ENCODE measurements at regions not wholly inside any gene's neighbourhood (a gene's known extent, or its start where the extent isn't known, plus 50 kb on each side); places are given as distances from the start of the nearest gene placed in this dataset.

- TF ChIP-seq CTCF (conservative IDR thresholded peaks at IDR 0.05 in 1 of 2, IDR thresholded peaks at IDR 0.05 in 1 of 2; ENCODE audit: extremely low read depth in 1 of 2, insufficient read depth in 1 of 2, low read depth in 1 of 2, low read length in 2 of 2) (no peak), EZH2 (IDR thresholded peaks at IDR 0.05; ENCODE audit: borderline replicate concordance, low read length) (no peak)
These were observed 1046.9 kb upstream of the FLRT2 start for GRCh38 chr14:84483072-84483420.

Measured in mammary epithelial cell (primary cell).